H9 (cell line): ENCODE measurements at regions not wholly inside any gene's neighbourhood (a gene's known extent, or its start where the extent isn't known, plus 50 kb on each side); places are given as distances from the start of the nearest gene placed in this dataset.

Source experiments
- DNase-seq: peaks from one replicate; pipeline ENCODE4 v3.0.0-alpha.2; 2017
- H2AFZ ChIP-seq: one replicate; pipeline ENCODE4 v1.6.1; 2013; ENCODE audit warnings: mild to moderate bottlenecking, low read length, control low read depth, moderate library complexity
- H2AK5ac ChIP-seq: 2 replicates; pipeline ENCODE4 v1.6.1; 2013; ENCODE audit warnings: low read length, control low read depth, mixed read lengths; ENCODE audit not compliant: insufficient read length
- H2BK120ac ChIP-seq: one replicate; pipeline ENCODE4 v1.6.1; 2013; ENCODE audit warnings: low read depth, mild to moderate bottlenecking, low read length, control low read depth, inconsistent platforms; ENCODE audit not compliant: poor library complexity, severe bottlenecking
- H2BK12ac ChIP-seq: 2 replicates; pipeline ENCODE4 v1.6.1; 2013; ENCODE audit warnings: low read length, control low read depth, mixed read lengths, low read depth; ENCODE audit not compliant: insufficient read length
- H2BK15ac ChIP-seq: 2 replicates; pipeline ENCODE4 v1.6.1; 2013; ENCODE audit warnings: low read depth, low read length, control low read depth
- H2BK20ac ChIP-seq: one replicate; pipeline ENCODE4 v1.6.1; 2013; ENCODE audit warnings: low read depth, mild to moderate bottlenecking, low read length, control low read depth, inconsistent platforms; ENCODE audit not compliant: poor library complexity, severe bottlenecking
- H2BK5ac ChIP-seq: 2 replicates; pipeline ENCODE4 v1.6.1; 2013; ENCODE audit warnings: low read length, control low read depth, mixed read lengths; ENCODE audit not compliant: insufficient read length
- H3K14ac ChIP-seq: 2 replicates; pipeline ENCODE4 v1.6.1; 2013; ENCODE audit warnings: low read length, control low read depth; ENCODE audit not compliant: insufficient read depth
- H3K18ac ChIP-seq: 2 replicates; pipeline ENCODE4 v1.6.1; 2013; ENCODE audit warnings: low read depth, mild to moderate bottlenecking, mixed read lengths, low read length, control low read depth; ENCODE audit not compliant: insufficient read length
- H3K23ac ChIP-seq: 2 replicates; pipeline ENCODE4 v1.6.1; 2013; ENCODE audit warnings: low read length, control low read depth, mixed read lengths, low read depth; ENCODE audit not compliant: insufficient read length
- H3K23me2 ChIP-seq: 2 replicates; pipeline ENCODE4 v1.6.1; 2013; ENCODE audit warnings: low read depth, mild to moderate bottlenecking, mixed read lengths, low read length, control low read depth; ENCODE audit not compliant: insufficient read length, poor library complexity, severe bottlenecking
- H3K27ac ChIP-seq: 2 replicates; pipeline ENCODE4 v1.5.1; 2013; ENCODE audit warnings: low read length, control low read depth, mixed read lengths, low read depth; ENCODE audit not compliant: insufficient read length
- H3K27me3 ChIP-seq: 2 replicates; pipeline ENCODE4 v1.6.1; 2013; ENCODE audit warnings: low read length, control low read depth, inconsistent platforms; ENCODE audit not compliant: insufficient read depth
- H3K4ac ChIP-seq: 2 replicates; pipeline ENCODE4 v1.6.1; 2013; ENCODE audit warnings: low read depth, mild to moderate bottlenecking, control low read depth, inconsistent platforms, low read length, moderate library complexity
- H3K4me1 ChIP-seq: 2 replicates; pipeline ENCODE4 v1.6.1; 2013; ENCODE audit warnings: low read length, control low read depth, inconsistent platforms; ENCODE audit not compliant: insufficient read depth
- H3K4me2 ChIP-seq: 2 replicates; pipeline ENCODE4 v1.6.1; 2013; ENCODE audit warnings: low read length, control low read depth, mixed read lengths; ENCODE audit not compliant: insufficient read length, insufficient read depth
- H3K56ac ChIP-seq: 2 replicates; pipeline ENCODE4 v1.6.1; 2013; ENCODE audit warnings: low read depth, mild to moderate bottlenecking, mixed read lengths, low read length, control low read depth; ENCODE audit not compliant: insufficient read length
- H3K79me1 ChIP-seq: 2 replicates; pipeline ENCODE4 v1.6.1; 2013; ENCODE audit warnings: low read depth, mild to moderate bottlenecking, moderate library complexity, low read length, control low read depth, inconsistent platforms; ENCODE audit not compliant: insufficient read depth, poor library complexity, severe bottlenecking
- H3K79me2 ChIP-seq: 2 replicates; pipeline ENCODE4 v1.6.1; 2013; ENCODE audit warnings: low read length, control low read depth, inconsistent platforms; ENCODE audit not compliant: insufficient read depth
- H3K9ac ChIP-seq: 2 replicates; pipeline ENCODE4 v1.6.1; 2013; ENCODE audit warnings: low read length, control low read depth, mixed read lengths; ENCODE audit not compliant: insufficient read length; ENCODE audit errors: extremely low read depth
- H3K9me3 ChIP-seq: one replicate; pipeline ENCODE4 v1.6.1; 2013; ENCODE audit warnings: low read depth, low read length, inconsistent platforms; ENCODE audit not compliant: control insufficient read depth
- H3T11ph ChIP-seq: one replicate; pipeline ENCODE4 v1.6.1; 2013; ENCODE audit warnings: mild to moderate bottlenecking, low read length, control low read depth, inconsistent platforms
- H4K20me1 ChIP-seq: one replicate; pipeline ENCODE4 v1.6.1; 2013; ENCODE audit not compliant: control insufficient read depth, insufficient read length, insufficient read depth
- H4K5ac ChIP-seq: 2 replicates; pipeline ENCODE4 v1.6.1; 2013; ENCODE audit warnings: low read depth, mild to moderate bottlenecking, mixed read lengths, low read length, control low read depth; ENCODE audit not compliant: insufficient read length
- H4K8ac ChIP-seq: replicated peaks from 2 replicates; pipeline ENCODE4 v1.6.1; 2013; ENCODE audit warnings: low read length, control low read depth, mixed read lengths, low read depth; ENCODE audit not compliant: insufficient read length
- H4K91ac ChIP-seq: 2 replicates; pipeline ENCODE4 v1.6.1; 2013; ENCODE audit warnings: low read depth, mild to moderate bottlenecking, moderate library complexity, mixed read lengths, low read length, control low read depth; ENCODE audit not compliant: insufficient read length
- H3K27ac Mint-ChIP-seq, 3 experiments: 2 replicates in 2 of 3; 3 replicates in 1 of 3; pipeline ENCODE4 v1.8.0; 2020 to 2021; ENCODE audit warnings: mixed read lengths in 3 of 3, mild to moderate bottlenecking in 1 of 3, moderate library complexity in 1 of 3
- H3K27me3 Mint-ChIP-seq: 2 replicates; pipeline ENCODE4 v1.8.0; 2021; ENCODE audit warnings: low read depth, mild to moderate bottlenecking, moderate library complexity, mixed read lengths
- H3K36me3 Mint-ChIP-seq, 3 experiments: 2 replicates in 2 of 3; 3 replicates in 1 of 3; pipeline ENCODE4 v1.8.0; 2020 to 2021; ENCODE audit warnings: low read depth in 3 of 3, mixed read lengths in 3 of 3; ENCODE audit not compliant: insufficient read depth in 1 of 3
- H3K4me1 Mint-ChIP-seq, 2 experiments: 2 replicates each; pipeline ENCODE4 v1.8.0; 2020; ENCODE audit warnings: mixed read lengths in 2 of 2
- H3K4me3 Mint-ChIP-seq, 2 experiments: 2 replicates in 1 of 2; 3 replicates in 1 of 2; pipeline ENCODE4 v1.8.0; 2020 to 2021; ENCODE audit warnings: mild to moderate bottlenecking in 2 of 2, mixed read lengths in 2 of 2, moderate library complexity in 1 of 2
- H3K9me3 Mint-ChIP-seq, 2 experiments: 2 replicates in 1 of 2; 3 replicates in 1 of 2; pipeline ENCODE4 v1.8.0; 2020; ENCODE audit warnings: mild to moderate bottlenecking in 2 of 2, mixed read lengths in 2 of 2, moderate library complexity in 1 of 2
- WGBS: extraction: QIAGEN DNeasy Blood & Tissue Kit; methylation state at CpG from one replicate; pipeline ENCODE4 v1.1.7; 2013; ENCODE audit warnings: missing lambda C conversion rate, low lambda C conversion rate, mixed read lengths; ENCODE audit not compliant: insufficient read length; ENCODE audit errors: extremely low coverage; 5-methylcytosine and 5-hydroxymethylcytosine counted together
- TF ChIP-seq, protein P1 (sequence below): fragments of 200-600 bp; sonication (generic); conservative IDR thresholded peaks from 3 replicates; pipeline ENCODE4 v1.8.0; 2021; ENCODE audit warnings: antibody characterized with exemption, mild to moderate bottlenecking

DNA sequence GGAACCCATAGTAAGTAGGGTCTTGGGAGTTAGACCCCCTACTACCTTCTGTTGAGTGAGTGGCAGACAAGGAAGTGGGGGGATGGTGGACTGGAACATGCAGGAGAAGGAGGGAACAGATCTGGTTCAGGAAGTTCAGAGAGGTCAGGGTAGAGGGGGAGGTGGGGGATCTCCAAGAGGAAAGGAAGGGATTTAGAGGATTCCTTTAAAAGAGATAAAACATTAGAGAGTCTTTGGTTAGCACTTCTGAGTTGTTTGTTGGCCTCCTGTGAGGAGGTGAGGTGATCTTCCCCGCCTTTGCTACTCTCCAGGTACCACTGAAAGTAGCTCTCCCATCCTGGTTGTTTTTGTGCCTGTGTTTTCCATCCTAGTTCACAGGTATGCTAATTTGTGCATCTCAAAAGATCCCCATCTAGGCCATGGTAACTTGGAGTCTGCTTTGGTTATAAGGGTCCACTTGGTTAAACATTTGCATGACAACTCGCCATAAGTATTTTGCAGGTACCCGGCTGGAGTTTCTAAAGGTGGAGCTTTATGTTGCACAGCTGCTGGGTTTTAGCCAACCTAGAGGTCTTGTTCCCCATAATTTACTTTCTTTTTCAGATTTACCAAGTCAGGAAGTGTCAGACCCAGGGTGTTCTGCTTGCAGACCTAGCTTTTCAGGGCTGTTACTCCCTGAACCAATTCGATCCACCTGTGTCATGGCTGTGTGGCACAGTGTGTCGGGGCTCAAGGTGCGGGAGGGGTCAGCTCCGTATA is 79.3 kb upstream of the SORL1 start:
- H2BK20ac ChIP-seq = peak overlapping the region; percentile 26
- no peak overlapping the region for H3K56ac ChIP-seq
- no peak overlapping the region for H2BK5ac ChIP-seq
- 0 out of 5 replicates have a peak overlapping the region, but pooled peaks of 1 of the 2 experiments have one; percentile 22 for H3K4me3 Mint-ChIP-seq
- no peak overlapping the region for H4K8ac ChIP-seq
- H3K27me3 ChIP-seq = no peaks in the 10 kb centered on the region
- H2BK12ac ChIP-seq = no peak overlapping the region
- no peak overlapping the region for H3T11ph ChIP-seq
- no peaks in the 10 kb centered on the region for H3K79me1 ChIP-seq
- peak overlapping the region; percentile 60 to 94 (median 62); a peak in 5 of 7 replicates for H3K27ac Mint-ChIP-seq
- H3K27me3 Mint-ChIP-seq = no peaks in the 10 kb centered on the region
- no peak overlapping the region for H3K23ac ChIP-seq
- H2AFZ ChIP-seq = no peak overlapping the region
- H2BK120ac ChIP-seq = no peak overlapping the region
- H3K4ac ChIP-seq = no peak overlapping the region
- H2BK15ac ChIP-seq = no peak overlapping the region
- DNase-seq = peak; percentile 34
- no peaks in the 10 kb centered on the region for H3K23me2 ChIP-seq
- no peak overlapping the region for H3K9ac ChIP-seq
- WGBS = no CpG with 5 or more reads among the region's 7 CpGs
- TF ChIP-seq, protein P1, sequence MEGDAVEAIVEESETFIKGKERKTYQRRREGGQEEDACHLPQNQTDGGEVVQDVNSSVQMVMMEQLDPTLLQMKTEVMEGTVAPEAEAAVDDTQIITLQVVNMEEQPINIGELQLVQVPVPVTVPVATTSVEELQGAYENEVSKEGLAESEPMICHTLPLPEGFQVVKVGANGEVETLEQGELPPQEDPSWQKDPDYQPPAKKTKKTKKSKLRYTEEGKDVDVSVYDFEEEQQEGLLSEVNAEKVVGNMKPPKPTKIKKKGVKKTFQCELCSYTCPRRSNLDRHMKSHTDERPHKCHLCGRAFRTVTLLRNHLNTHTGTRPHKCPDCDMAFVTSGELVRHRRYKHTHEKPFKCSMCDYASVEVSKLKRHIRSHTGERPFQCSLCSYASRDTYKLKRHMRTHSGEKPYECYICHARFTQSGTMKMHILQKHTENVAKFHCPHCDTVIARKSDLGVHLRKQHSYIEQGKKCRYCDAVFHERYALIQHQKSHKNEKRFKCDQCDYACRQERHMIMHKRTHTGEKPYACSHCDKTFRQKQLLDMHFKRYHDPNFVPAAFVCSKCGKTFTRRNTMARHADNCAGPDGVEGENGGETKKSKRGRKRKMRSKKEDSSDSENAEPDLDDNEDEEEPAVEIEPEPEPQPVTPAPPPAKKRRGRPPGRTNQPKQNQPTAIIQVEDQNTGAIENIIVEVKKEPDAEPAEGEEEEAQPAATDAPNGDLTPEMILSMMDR = no peak
- H3K36me3 Mint-ChIP-seq = peaks cover 0 to 4% (median 2%) of the 10 kb centered on the region in 3 experiments; a peak in 2 of 7 replicates
- no peak overlapping the region for H3K18ac ChIP-seq
- no peak overlapping the region for H4K91ac ChIP-seq
- peak overlapping the region; percentile 82 for H3K27ac ChIP-seq
- H3K9me3 Mint-ChIP-seq = peaks cover 0 to 2% of the 10 kb centered on the region in 2 experiments; a peak in 1 of 5 replicates
- H3K9me3 ChIP-seq = no peaks in the 10 kb centered on the region
- peak overlapping the region; percentile 1 for H3K4me2 ChIP-seq
- peaks cover 34% of the 10 kb centered on the region for H3K4me1 ChIP-seq
- no peak overlapping the region for H4K5ac ChIP-seq
- no peaks in the 10 kb centered on the region for H3K79me2 ChIP-seq
- H3K4me1 Mint-ChIP-seq = peaks cover 58 to 70% of the 10 kb centered on the region in 2 experiments
- no peak overlapping the region for H3K14ac ChIP-seq
- no peak overlapping the region for H2AK5ac ChIP-seq
- no peaks in the 10 kb centered on the region for H4K20me1 ChIP-seq
